ENCODE measurements at regions not wholly inside any gene's neighbourhood (a gene's known extent, or its start where the extent isn't known, plus 50 kb on each side); places are given as distances from the start of the nearest gene placed in this dataset.
"Not testable (repeated sequence)": the region's sequence is repeated elsewhere in the genome, so short reads cannot be mapped to it uniquely, and the experiment has no call there.

- H3K27ac ChIP-seq (ENCODE audit: low read depth, low read length, severe bottlenecking) = no peak overlapping the region
- no peaks in the 10 kb centered on the region for H3K9me3 ChIP-seq (ENCODE audit: control insufficient read depth, low read length)
- no peak overlapping the region for H3K4me3 ChIP-seq (ENCODE audit: extremely low read depth, insufficient read depth, low read length, poor library complexity, severe bottlenecking)
- no peaks in the 10 kb centered on the region for H3K36me3 ChIP-seq (ENCODE audit: control insufficient read depth, insufficient read depth, low read length)
- peaks cover 8% of the 10 kb centered on the region for H3K4me1 ChIP-seq (ENCODE audit: control insufficient read depth, insufficient read depth, low read length, poor library complexity, severe bottlenecking)
- 54 to 55% methylated on average over 4 to 6 of the region's 8 CpGs for WGBS, 2 experiments (ENCODE audit: insufficient coverage in 2 of 2)
Measured at GRCh38 chr6:167479901-167480648, 155.2 kb downstream of the TTLL2 start.

GRCh38 chr6:167481307-167481926 lies 156.5 kb downstream of the TTLL2 start:
- 73 to 90% methylated on average over 2 to 5 of the region's 6 CpGs for WGBS, 2 experiments (ENCODE audit: insufficient coverage in 2 of 2)
- peaks cover 8% of the 10 kb centered on the region for H3K4me1 ChIP-seq (ENCODE audit: control insufficient read depth, insufficient read depth, low read length, poor library complexity, severe bottlenecking)
- H3K36me3 ChIP-seq (ENCODE audit: control insufficient read depth, insufficient read depth, low read length) = no peaks in the 10 kb centered on the region
- no peak overlapping the region for H3K4me3 ChIP-seq (ENCODE audit: extremely low read depth, insufficient read depth, low read length, poor library complexity, severe bottlenecking)
- no peaks in the 10 kb centered on the region for H3K9me3 ChIP-seq (ENCODE audit: control insufficient read depth, low read length)
- H3K27ac ChIP-seq (ENCODE audit: low read depth, low read length, severe bottlenecking) = no peak overlapping the region

DNA sequence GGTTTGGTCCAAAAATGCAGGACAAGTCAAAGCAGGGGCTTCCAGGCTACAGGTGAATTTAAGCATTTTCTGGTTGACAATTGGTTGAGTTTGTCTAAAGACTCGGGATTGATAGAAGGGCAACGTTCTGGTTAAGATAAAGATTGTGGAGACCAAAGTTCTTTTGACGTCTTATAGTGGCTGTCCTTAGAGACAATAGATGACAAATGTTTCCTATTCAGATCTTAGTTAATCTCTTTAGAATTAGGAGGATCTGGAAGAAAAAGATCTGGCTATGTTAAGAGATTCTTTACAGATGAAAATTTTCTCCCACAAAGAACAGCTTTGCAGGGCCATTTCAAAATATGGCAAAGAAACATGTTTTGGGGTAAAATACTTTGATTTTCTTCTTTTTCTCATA lies 157.9 kb downstream of the TTLL2 start:
- H3K27ac ChIP-seq (ENCODE audit: low read depth, low read length, severe bottlenecking); H3K36me3 ChIP-seq (ENCODE audit: control insufficient read depth, insufficient read depth, low read length); H3K9me3 ChIP-seq (ENCODE audit: control insufficient read depth, low read length); H3K4me3 ChIP-seq (ENCODE audit: extremely low read depth, insufficient read depth, low read length, poor library complexity, severe bottlenecking); H3K4me1 ChIP-seq (ENCODE audit: control insufficient read depth, insufficient read depth, low read length, poor library complexity, severe bottlenecking): not testable (repeated sequence)
- 82% methylated on average over 2 of the region's 3 CpGs; no CpG with 5 or more reads in 1 of the 2 experiments for WGBS, 2 experiments (ENCODE audit: insufficient coverage in 2 of 2)

DNA sequence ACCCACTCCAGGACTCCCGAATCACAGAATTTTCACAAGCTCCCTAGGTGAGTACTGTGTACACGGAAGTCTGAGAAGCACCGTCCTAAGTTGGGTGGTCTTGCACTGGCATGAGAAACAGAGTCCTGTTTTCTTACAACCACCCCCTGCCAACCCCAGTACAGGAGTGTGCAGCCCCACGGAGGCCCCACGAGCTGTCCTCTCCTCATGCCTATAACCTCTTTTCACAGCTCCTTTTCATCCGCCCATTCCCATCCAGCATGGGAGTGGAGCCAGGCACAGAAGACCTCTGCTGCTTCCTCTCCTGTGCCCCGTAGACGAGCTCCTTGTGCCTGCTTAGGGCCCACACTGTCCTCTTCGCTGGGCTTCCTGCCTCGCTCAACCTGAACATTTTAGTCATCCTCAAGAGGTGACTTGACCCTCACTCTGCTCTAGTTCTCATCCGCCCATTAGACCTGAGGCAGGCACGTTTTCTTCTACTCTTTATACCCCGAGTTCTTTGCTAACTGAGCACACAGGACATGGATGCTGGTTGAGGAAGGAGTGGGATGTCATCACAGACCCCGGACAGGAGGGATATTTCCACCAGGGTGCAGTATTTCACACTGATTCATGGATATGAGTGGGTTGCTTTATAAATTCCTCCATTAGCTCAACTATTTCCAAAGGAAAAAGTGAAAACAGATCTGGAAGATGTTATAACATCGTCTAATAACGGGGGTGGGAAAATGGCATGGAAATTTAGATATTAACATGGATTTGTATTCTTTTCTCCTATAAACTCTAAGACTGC lies 160.5 kb downstream of the TTLL2 start:
- Histone ChIP-seq H3K4me1 (ENCODE audit: control insufficient read depth, insufficient read depth, low read length, poor library complexity, severe bottlenecking) (no peaks in the 10 kb centered on the region), H3K27ac (ENCODE audit: low read depth, low read length, severe bottlenecking) (no peak overlapping the region), H3K4me3 (ENCODE audit: extremely low read depth, insufficient read depth, low read length, poor library complexity, severe bottlenecking) (no peak overlapping the region), H3K36me3 (ENCODE audit: control insufficient read depth, insufficient read depth, low read length) (no peaks in the 10 kb centered on the region), H3K9me3 (ENCODE audit: control insufficient read depth, low read length) (no peaks in the 10 kb centered on the region)
- 97% methylated on average over 10 to 12 of the region's 16 CpGs for WGBS, 2 experiments (ENCODE audit: insufficient coverage in 2 of 2)

GRCh38 chr6:167487749-167488664 lies 163.1 kb downstream of the TTLL2 start:
- 81 to 87% methylated on average over 7 to 14 of the region's 18 CpGs for WGBS, 2 experiments (ENCODE audit: insufficient coverage in 2 of 2)
- no peaks in the 10 kb centered on the region for H3K36me3 ChIP-seq (ENCODE audit: control insufficient read depth, insufficient read depth, low read length)
- H3K4me3 ChIP-seq (ENCODE audit: extremely low read depth, insufficient read depth, low read length, poor library complexity, severe bottlenecking) = no peak overlapping the region
- no peaks in the 10 kb centered on the region for H3K4me1 ChIP-seq (ENCODE audit: control insufficient read depth, insufficient read depth, low read length, poor library complexity, severe bottlenecking)
- no peaks in the 10 kb centered on the region for H3K9me3 ChIP-seq (ENCODE audit: control insufficient read depth, low read length)
- no peak overlapping the region for H3K27ac ChIP-seq (ENCODE audit: low read depth, low read length, severe bottlenecking)

- Histone ChIP-seq H3K4me1 (ENCODE audit: control insufficient read depth, insufficient read depth, low read length, poor library complexity, severe bottlenecking) (peaks cover 4% of the 10 kb centered on the region), H3K4me3 (ENCODE audit: extremely low read depth, insufficient read depth, low read length, poor library complexity, severe bottlenecking) (no peak overlapping the region), H3K27ac (ENCODE audit: low read depth, low read length, severe bottlenecking) (no peak overlapping the region), H3K36me3 (ENCODE audit: control insufficient read depth, insufficient read depth, low read length) (no peaks in the 10 kb centered on the region), H3K9me3 (ENCODE audit: control insufficient read depth, low read length) (no peaks in the 10 kb centered on the region)
- WGBS, 2 experiments (ENCODE audit: insufficient coverage in 2 of 2) = 93 to 97% methylated on average over 7 to 12 of the region's 12 CpGs
Measured at GRCh38 chr6:167491438-167492099, 166.7 kb downstream of the TTLL2 start.

DNA sequence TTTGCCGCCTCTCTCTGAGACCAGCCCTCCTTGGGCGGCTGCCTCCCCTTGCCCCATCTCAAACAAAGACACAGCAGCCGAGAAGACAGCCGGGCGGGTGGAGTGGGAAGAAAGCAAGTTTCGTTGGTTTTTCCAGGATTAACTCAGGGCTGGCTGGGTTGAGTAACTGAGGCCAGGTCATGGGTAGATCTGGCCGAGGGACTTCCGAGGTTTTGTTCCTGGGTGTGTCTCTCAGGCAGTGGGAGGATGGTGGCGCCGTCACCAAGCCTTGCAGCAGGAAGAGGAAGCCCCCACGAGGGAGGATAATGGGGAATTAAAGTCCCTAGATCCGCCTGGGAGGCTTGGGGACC lies 167.2 kb downstream of the TTLL2 start:
- Histone ChIP-seq H3K27ac (ENCODE audit: low read depth, low read length, severe bottlenecking) (no peak overlapping the region), H3K4me3 (ENCODE audit: extremely low read depth, insufficient read depth, low read length, poor library complexity, severe bottlenecking) (no peak overlapping the region), H3K36me3 (ENCODE audit: control insufficient read depth, insufficient read depth, low read length) (no peaks in the 10 kb centered on the region), H3K9me3 (ENCODE audit: control insufficient read depth, low read length) (no peaks in the 10 kb centered on the region), H3K4me1 (ENCODE audit: control insufficient read depth, insufficient read depth, low read length, poor library complexity, severe bottlenecking) (peaks cover 4% of the 10 kb centered on the region)
- 83 to 85% methylated on average over 7 to 10 of the region's 12 CpGs for whole genome bisulfite sequencing, 2 experiments (ENCODE audit: insufficient coverage in 2 of 2)

- peaks cover 4% of the 10 kb centered on the region for H3K4me1 ChIP-seq (ENCODE audit: control insufficient read depth, insufficient read depth, low read length, poor library complexity, severe bottlenecking)
- H3K9me3 ChIP-seq (ENCODE audit: control insufficient read depth, low read length) = no peaks in the 10 kb centered on the region
- 84 to 90% methylated on average over 1 to 3 of the region's 3 CpGs for WGBS, 2 experiments (ENCODE audit: insufficient coverage in 2 of 2)
- no peak overlapping the region for H3K4me3 ChIP-seq (ENCODE audit: extremely low read depth, insufficient read depth, low read length, poor library complexity, severe bottlenecking)
- H3K36me3 ChIP-seq (ENCODE audit: control insufficient read depth, insufficient read depth, low read length) = no peaks in the 10 kb centered on the region
- H3K27ac ChIP-seq (ENCODE audit: low read depth, low read length, severe bottlenecking) = no peak overlapping the region
Measured at GRCh38 chr6:167493310-167493709, 168.4 kb downstream of the TTLL2 start.

DNA sequence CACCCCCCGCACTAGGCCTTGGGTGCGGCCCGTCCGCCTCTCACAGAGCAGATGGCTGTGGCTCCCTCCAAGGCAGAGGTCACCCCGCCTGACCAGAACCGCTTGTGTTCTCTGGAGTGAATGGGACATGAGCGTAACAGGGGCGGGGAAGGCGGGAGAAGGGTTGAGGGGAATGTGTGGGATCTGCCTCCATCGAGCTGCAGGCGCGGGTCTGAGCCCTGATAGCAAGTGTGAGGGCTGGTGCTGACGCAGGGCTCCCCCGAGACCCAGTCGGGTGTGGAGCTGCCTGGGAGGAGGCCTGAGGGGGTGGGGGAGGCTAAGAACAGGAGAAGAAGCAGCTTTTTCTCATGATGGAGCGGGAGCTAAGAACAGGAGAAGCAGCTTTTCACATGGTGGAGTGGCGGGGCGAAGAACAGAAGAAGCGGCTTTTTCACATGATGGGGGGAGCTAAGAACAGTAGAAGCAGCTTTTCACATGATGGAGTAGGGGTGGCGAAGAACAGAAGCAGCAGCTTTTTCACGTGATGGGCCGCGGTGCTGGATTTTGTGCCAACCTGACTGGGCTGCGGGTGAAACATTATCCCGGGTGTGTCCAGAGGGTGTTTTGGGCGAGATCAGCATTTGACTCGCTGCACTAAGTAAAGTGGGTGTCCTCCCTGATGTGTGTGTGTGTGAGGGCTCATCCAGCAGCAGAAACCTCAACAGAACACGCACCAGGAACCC lies 169.3 kb downstream of the TTLL2 start:
- H3K36me3 ChIP-seq (ENCODE audit: control insufficient read depth, insufficient read depth, low read length) = no peaks in the 10 kb centered on the region
- H3K4me3 ChIP-seq (ENCODE audit: extremely low read depth, insufficient read depth, low read length, poor library complexity, severe bottlenecking) = no peak overlapping the region
- H3K9me3 ChIP-seq (ENCODE audit: control insufficient read depth, low read length) = no peaks in the 10 kb centered on the region
- 91 to 94% methylated on average over 18 to 25 of the region's 28 CpGs for WGBS, 2 experiments (ENCODE audit: insufficient coverage in 2 of 2)
- peaks cover 4% of the 10 kb centered on the region for H3K4me1 ChIP-seq (ENCODE audit: control insufficient read depth, insufficient read depth, low read length, poor library complexity, severe bottlenecking)
- no peak overlapping the region for H3K27ac ChIP-seq (ENCODE audit: low read depth, low read length, severe bottlenecking)

Data from mesodermal cell (in vitro differentiated cells).